NB4 (cell line): ENCODE measurements at regions not wholly inside any gene's neighbourhood (a gene's known extent, or its start where the extent isn't known, plus 50 kb on each side); places are given as distances from the start of the nearest gene placed in this dataset.

Experiments
- POLR2A ChIP-seq: IDR thresholded peaks from 2 replicates; pipeline ENCODE4 v1.6.1; 2011; ENCODE audit warnings: mild to moderate bottlenecking; ENCODE audit not compliant: insufficient read length; ENCODE audit errors: extremely low read depth
- TF ChIP-seq, protein P1 (sequence below): IDR thresholded peaks from one replicate; pipeline ENCODE4 v1.5.1; 2012; ENCODE audit warnings: low read depth, low read length

DNA sequence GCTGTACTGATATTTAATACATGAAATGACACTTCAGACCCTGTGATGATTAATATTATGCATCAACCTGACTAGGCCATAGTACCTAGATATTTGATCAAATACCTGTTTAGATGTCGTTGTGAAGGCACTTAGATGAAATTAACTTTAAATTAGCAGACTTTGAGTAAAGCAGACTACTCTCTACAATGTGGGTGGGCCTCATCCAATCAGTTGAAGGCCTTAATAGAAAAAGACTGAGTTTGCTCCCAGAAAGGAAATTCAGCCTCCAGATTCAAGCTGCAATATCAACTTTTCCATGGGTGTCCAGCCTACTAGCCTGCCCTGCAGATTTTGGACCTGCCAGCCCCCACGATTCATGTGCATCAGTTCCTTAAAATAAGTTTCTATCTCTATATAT is 68.6 kb upstream of the TMEM168 start:
- TF ChIP-seq, protein P1, sequence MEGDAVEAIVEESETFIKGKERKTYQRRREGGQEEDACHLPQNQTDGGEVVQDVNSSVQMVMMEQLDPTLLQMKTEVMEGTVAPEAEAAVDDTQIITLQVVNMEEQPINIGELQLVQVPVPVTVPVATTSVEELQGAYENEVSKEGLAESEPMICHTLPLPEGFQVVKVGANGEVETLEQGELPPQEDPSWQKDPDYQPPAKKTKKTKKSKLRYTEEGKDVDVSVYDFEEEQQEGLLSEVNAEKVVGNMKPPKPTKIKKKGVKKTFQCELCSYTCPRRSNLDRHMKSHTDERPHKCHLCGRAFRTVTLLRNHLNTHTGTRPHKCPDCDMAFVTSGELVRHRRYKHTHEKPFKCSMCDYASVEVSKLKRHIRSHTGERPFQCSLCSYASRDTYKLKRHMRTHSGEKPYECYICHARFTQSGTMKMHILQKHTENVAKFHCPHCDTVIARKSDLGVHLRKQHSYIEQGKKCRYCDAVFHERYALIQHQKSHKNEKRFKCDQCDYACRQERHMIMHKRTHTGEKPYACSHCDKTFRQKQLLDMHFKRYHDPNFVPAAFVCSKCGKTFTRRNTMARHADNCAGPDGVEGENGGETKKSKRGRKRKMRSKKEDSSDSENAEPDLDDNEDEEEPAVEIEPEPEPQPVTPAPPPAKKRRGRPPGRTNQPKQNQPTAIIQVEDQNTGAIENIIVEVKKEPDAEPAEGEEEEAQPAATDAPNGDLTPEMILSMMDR: no peak
- TF ChIP-seq POLR2A: no peak
